ENCODE measurements at regions not wholly inside any gene's neighbourhood (a gene's known extent, or its start where the extent isn't known, plus 50 kb on each side); places are given as distances from the start of the nearest gene placed in this dataset.

GRCh38 chr5:143619040-143619439, 192.9 kb upstream of the HMHB1 start:
- TF ChIP-seq POLR2AphosphoS5 (IDR thresholded peaks at IDR 0.05; ENCODE audit: borderline replicate concordance, low read depth, low read length) (no peak), EZH2 (IDR thresholded peaks at IDR 0.05) (no peak), FOXP2 (optimal IDR thresholded peaks at IDR 0.05; ENCODE audit: control extremely low read depth, extremely low read length, insufficient read depth) (no peak)

Measured in SK-N-MC (cell line).